Spleen (tissue), 7 donors: ENCODE measurements at regions not wholly inside any gene's neighbourhood (a gene's known extent, or its start where the extent isn't known, plus 50 kb on each side); places are given as distances from the start of the nearest gene placed in this dataset.
"Not testable (repeated sequence)": the region's sequence is repeated elsewhere in the genome, so short reads cannot be mapped to it uniquely, and the experiment has no call there.

Experiments used
- POLR2AphosphoS5 ChIP-seq, 3 donors: sonication (generic); formaldehyde crosslinking; IDR thresholded peaks; one replicate each; pipeline ENCODE4 v1.5.1; 2017; ENCODE audit warnings: antibody characterized with exemption in 3 of 3
- TF ChIP-seq, protein P1 (sequence below), 11 experiments: fragments of 200-600 bp in 7 of 11; fragments of 450-650 bp in 4 of 11; sonication (generic) in 4 of 11; IDR thresholded peaks in 8 of 11; conservative IDR thresholded peaks in 3 of 11; 1 replicate in 7 of 11; 2 replicates in 4 of 11; pipeline versions ENCODE4 v1.4.0 to v1.8.0; 2016 to 2021; ENCODE audit warnings: antibody characterized with exemption in 11 of 11, inconsistent platforms in 4 of 11, mild to moderate bottlenecking in 1 of 11
- donor health status: DM: no; HTN: no; CAD: no; lungs with moderate emphysema.
- donor health status: DM: no; HTN: no; CAD: no.
- donor health status: DM: no; HTN: no; CAD: no.

DNA sequence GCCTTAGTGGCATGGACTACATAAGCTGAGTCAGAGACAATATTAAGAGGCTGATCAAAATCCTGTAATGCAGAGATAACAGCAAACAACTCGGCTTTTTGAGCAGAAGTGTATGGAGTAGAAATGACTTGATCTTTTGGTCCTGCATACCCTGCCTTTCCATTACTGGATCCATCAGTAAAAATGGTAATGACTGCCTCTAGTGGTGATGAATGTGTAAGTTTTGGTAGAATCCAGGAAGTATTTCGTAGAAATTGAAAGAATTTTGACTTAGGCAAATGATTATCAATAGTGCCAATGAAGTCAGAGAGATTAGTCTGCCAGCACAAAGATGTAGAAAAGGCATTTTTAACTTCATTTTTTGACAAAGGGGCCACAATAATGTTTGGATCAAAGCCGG lies 146.4 kb upstream of the API5 start:
- TF ChIP-seq, protein P1, sequence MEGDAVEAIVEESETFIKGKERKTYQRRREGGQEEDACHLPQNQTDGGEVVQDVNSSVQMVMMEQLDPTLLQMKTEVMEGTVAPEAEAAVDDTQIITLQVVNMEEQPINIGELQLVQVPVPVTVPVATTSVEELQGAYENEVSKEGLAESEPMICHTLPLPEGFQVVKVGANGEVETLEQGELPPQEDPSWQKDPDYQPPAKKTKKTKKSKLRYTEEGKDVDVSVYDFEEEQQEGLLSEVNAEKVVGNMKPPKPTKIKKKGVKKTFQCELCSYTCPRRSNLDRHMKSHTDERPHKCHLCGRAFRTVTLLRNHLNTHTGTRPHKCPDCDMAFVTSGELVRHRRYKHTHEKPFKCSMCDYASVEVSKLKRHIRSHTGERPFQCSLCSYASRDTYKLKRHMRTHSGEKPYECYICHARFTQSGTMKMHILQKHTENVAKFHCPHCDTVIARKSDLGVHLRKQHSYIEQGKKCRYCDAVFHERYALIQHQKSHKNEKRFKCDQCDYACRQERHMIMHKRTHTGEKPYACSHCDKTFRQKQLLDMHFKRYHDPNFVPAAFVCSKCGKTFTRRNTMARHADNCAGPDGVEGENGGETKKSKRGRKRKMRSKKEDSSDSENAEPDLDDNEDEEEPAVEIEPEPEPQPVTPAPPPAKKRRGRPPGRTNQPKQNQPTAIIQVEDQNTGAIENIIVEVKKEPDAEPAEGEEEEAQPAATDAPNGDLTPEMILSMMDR (IDR thresholded peaks at IDR 0.05 in 8 of 11, conservative IDR thresholded peaks at IDR 0.05 in 3 of 11) = not testable (repeated sequence)
- not testable (repeated sequence) for TF ChIP-seq POLR2AphosphoS5 (IDR thresholded peaks at IDR 0.05)
